GM21367 (cell line): ENCODE measurements at regions not wholly inside any gene's neighbourhood (a gene's known extent, or its start where the extent isn't known, plus 50 kb on each side); places are given as distances from the start of the nearest gene placed in this dataset.

ENCODE experiments used
- ATAC-seq: cut with Tn5 transposase; IDR thresholded peaks from one replicate; pipeline ENCODE4 v1.9.1; 2021; ENCODE audit not compliant: unreplicated experiment

GRCh38 chr9:1320607-1321195, 270.5 kb downstream of the DMRT2 start:
- ATAC-seq = no peak

GRCh38 chr9:1327467-1327866, 277.3 kb downstream of the DMRT2 start:
- no peak for ATAC-seq

- ATAC-seq = no peak
Observed at GRCh38 chr9:1328341-1328740, 278.2 kb downstream of the DMRT2 start.

GRCh38 chr9:1331546-1332038, 281.4 kb downstream of the DMRT2 start:
- no peak for ATAC-seq

- no peak for ATAC-seq
Observed at GRCh38 chr9:1332156-1332555, 282.0 kb downstream of the DMRT2 start.

- no peak for ATAC-seq
Observed at GRCh38 chr9:1335174-1335573, 285.0 kb downstream of the DMRT2 start.

- ATAC-seq = no peak
Observed at GRCh38 chr9:1337169-1337568, 287.0 kb downstream of the DMRT2 start.

GRCh38 chr9:1340390-1340789, 290.2 kb downstream of the DMRT2 start:
- no peak for ATAC-seq

GRCh38 chr9:1353291-1353690, 303.1 kb downstream of the DMRT2 start:
- ATAC-seq = no peak

- ATAC-seq = no peak
Observed at GRCh38 chr9:1354086-1354485, 303.9 kb downstream of the DMRT2 start.

- no peak for ATAC-seq
Observed at GRCh38 chr9:1354606-1355005, 304.4 kb downstream of the DMRT2 start.

- ATAC-seq = no peak
Observed at GRCh38 chr9:1355656-1356055, 305.5 kb downstream of the DMRT2 start.

GRCh38 chr9:1362845-1363244, 312.7 kb downstream of the DMRT2 start:
- ATAC-seq = no peak

GRCh38 chr9:1366276-1366675, 316.1 kb downstream of the DMRT2 start:
- ATAC-seq = no peak

- no peak for ATAC-seq
Observed at GRCh38 chr9:1369297-1369696, 319.1 kb downstream of the DMRT2 start.

GRCh38 chr9:1373445-1373844, 323.3 kb downstream of the DMRT2 start:
- no peak for ATAC-seq

GRCh38 chr9:1383899-1384455, 333.8 kb downstream of the DMRT2 start:
- no peak for ATAC-seq

- no peak for ATAC-seq
Observed at GRCh38 chr9:1384816-1385215, 334.7 kb downstream of the DMRT2 start.

- ATAC-seq = no peak
Observed at GRCh38 chr9:1386420-1386819, 336.3 kb downstream of the DMRT2 start.

GRCh38 chr9:1388216-1388615, 338.1 kb downstream of the DMRT2 start:
- ATAC-seq = no peak

GRCh38 chr9:1400983-1401382, 350.8 kb downstream of the DMRT2 start:
- no peak for ATAC-seq

GRCh38 chr9:1404940-1405339, 354.8 kb downstream of the DMRT2 start:
- no peak for ATAC-seq

GRCh38 chr9:1411826-1412225, 361.7 kb downstream of the DMRT2 start:
- ATAC-seq = no peak
